Activated CD4-positive, alpha-beta memory T cell treated with anti-CD3 and anti-CD28 coated beads, Interleukin-2, amount 10 ng/mL, durations not matched to agents 7 days and 5 days (primary cell): ENCODE measurements at regions not wholly inside any gene's neighbourhood (a gene's known extent, or its start where the extent isn't known, plus 50 kb on each side); places are given as distances from the start of the nearest gene placed in this dataset.

ENCODE experiments used
- CTCF ChIA-PET: fragments of 350-600 bp; sonication (Branson Sonifier 250); formaldehyde crosslinking; loops from one replicate; lab custom pipeline; 2021; ENCODE audit warnings: antibody characterized with exemption, inconsistent platforms; lab: Charles Lee
- POLR2A ChIA-PET: fragments of 350-600 bp; sonication (Branson Sonifier 250); formaldehyde crosslinking; loops from one replicate; lab custom pipeline; 2021; ENCODE audit warnings: antibody characterized with exemption; lab: Charles Lee
- DNase-seq: peaks from one replicate; pipeline ENCODE4 v3.0.0-alpha.2; 2020
- H3K27ac Mint-ChIP-seq: one replicate; pipeline ENCODE4 v1.8.0; 2021; ENCODE audit warnings: mild to moderate bottlenecking, mixed read lengths
- H3K27me3 Mint-ChIP-seq: one replicate; pipeline ENCODE4 v1.8.0; 2021; ENCODE audit warnings: mixed read lengths
- H3K36me3 Mint-ChIP-seq: one replicate; pipeline ENCODE4 v1.8.0; 2021; ENCODE audit warnings: low read depth, mixed read lengths
- H3K4me1 Mint-ChIP-seq: one replicate; pipeline ENCODE4 v1.8.0; 2021; ENCODE audit warnings: mixed read lengths
- H3K4me3 Mint-ChIP-seq: one replicate; pipeline ENCODE4 v1.8.0; 2021; ENCODE audit warnings: mild to moderate bottlenecking, mixed read lengths
- H3K9me3 Mint-ChIP-seq: one replicate; pipeline ENCODE4 v1.8.0; 2021; ENCODE audit warnings: mixed read lengths

- H3K36me3 Mint-ChIP-seq = no peaks in the 10 kb centered on the region
- H3K4me1 Mint-ChIP-seq = no peaks in the 10 kb centered on the region
- POLR2A ChIA-PET = no interaction called here
- no peak for DNase-seq
- no peaks in the 10 kb centered on the region for H3K9me3 Mint-ChIP-seq
- peaks cover 7% of the 10 kb centered on the region for H3K27me3 Mint-ChIP-seq
- CTCF ChIA-PET = no interaction called here
- H3K27ac Mint-ChIP-seq = no peak overlapping the region
- no peak overlapping the region for H3K4me3 Mint-ChIP-seq
Measured at GRCh38 chr1:198397208-198397808, 143.2 kb downstream of the ATP6V1G3 start.

- ChIA-PET POLR2A (no interaction called here), CTCF (no interaction called here)
- no peaks in the 10 kb centered on the region for H3K36me3 Mint-ChIP-seq
- no peaks in the 10 kb centered on the region for H3K27me3 Mint-ChIP-seq
- H3K4me3 Mint-ChIP-seq = no peak overlapping the region
- DNase-seq = no peak
- H3K27ac Mint-ChIP-seq = no peak overlapping the region
- no peaks in the 10 kb centered on the region for H3K4me1 Mint-ChIP-seq
- no peaks in the 10 kb centered on the region for H3K9me3 Mint-ChIP-seq
Measured at GRCh38 chr1:198391393-198392020, 149.0 kb downstream of the ATP6V1G3 start.

GRCh38 chr1:198387587-198387986 lies 152.9 kb downstream of the ATP6V1G3 start:
- no peak for DNase-seq
- Mint-ChIP-seq H3K9me3 (no peaks in the 10 kb centered on the region), H3K36me3 (no peaks in the 10 kb centered on the region), H3K4me1 (no peaks in the 10 kb centered on the region), H3K27ac (no peak overlapping the region), H3K27me3 (no peaks in the 10 kb centered on the region), H3K4me3 (no peak overlapping the region)
- CTCF ChIA-PET = no interaction called here
- POLR2A ChIA-PET = no interaction called here

GRCh38 chr1:198380275-198380674 lies 160.2 kb downstream of the ATP6V1G3 start:
- H3K9me3 Mint-ChIP-seq = peaks cover 6% of the 10 kb centered on the region
- H3K27ac Mint-ChIP-seq = no peak overlapping the region
- ChIA-PET CTCF (no interaction called here), POLR2A (no interaction called here)
- no peak overlapping the region for H3K4me3 Mint-ChIP-seq
- H3K36me3 Mint-ChIP-seq = peaks cover 4% of the 10 kb centered on the region
- H3K27me3 Mint-ChIP-seq = no peaks in the 10 kb centered on the region
- H3K4me1 Mint-ChIP-seq = peaks cover 7% of the 10 kb centered on the region
- DNase-seq = no peak

- Mint-ChIP-seq H3K4me3 (no peak overlapping the region), H3K4me1 (peaks cover 7% of the 10 kb centered on the region), H3K36me3 (peaks cover 7% of the 10 kb centered on the region), H3K27me3 (no peaks in the 10 kb centered on the region), H3K27ac (no peak overlapping the region), H3K9me3 (peaks cover 11% of the 10 kb centered on the region)
- ChIA-PET CTCF (interaction anchor here (1.1 kb wide), 1 partner anchor 13 kb away, joined by 3 read pairs; no protein-coding TSS in a partner anchor), POLR2A (no interaction called here)
- no peak for DNase-seq
Measured at GRCh38 chr1:198377702-198378101, 162.8 kb downstream of the ATP6V1G3 start.

GRCh38 chr1:198374288-198374687 lies 166.2 kb downstream of the ATP6V1G3 start:
- H3K27me3 Mint-ChIP-seq = peaks cover 4% of the 10 kb centered on the region
- no peak overlapping the region for H3K4me3 Mint-ChIP-seq
- H3K9me3 Mint-ChIP-seq = peaks cover 14% of the 10 kb centered on the region
- DNase-seq = no peak
- no peak overlapping the region for H3K27ac Mint-ChIP-seq
- ChIA-PET POLR2A (no interaction called here), CTCF (no interaction called here)
- peaks cover 1% of the 10 kb centered on the region for H3K4me1 Mint-ChIP-seq
- H3K36me3 Mint-ChIP-seq = peaks cover 11% of the 10 kb centered on the region

GRCh38 chr1:198373376-198373775 lies 167.1 kb downstream of the ATP6V1G3 start:
- ChIA-PET CTCF (interaction anchor here (0.5 kb wide), 1 partner anchor 55 kb away, joined by 4 read pairs; no protein-coding TSS in a partner anchor), POLR2A (no interaction called here)
- H3K27ac Mint-ChIP-seq = no peak overlapping the region
- no peaks in the 10 kb centered on the region for H3K4me1 Mint-ChIP-seq
- H3K36me3 Mint-ChIP-seq = peaks cover 12% of the 10 kb centered on the region
- H3K4me3 Mint-ChIP-seq = no peak overlapping the region
- H3K27me3 Mint-ChIP-seq = peaks cover 4% of the 10 kb centered on the region
- DNase-seq = no peak
- peaks cover 14% of the 10 kb centered on the region for H3K9me3 Mint-ChIP-seq
